Endothelial cell of umbilical vein (primary cell): ENCODE measurements at regions not wholly inside any gene's neighbourhood (a gene's known extent, or its start where the extent isn't known, plus 50 kb on each side); places are given as distances from the start of the nearest gene placed in this dataset.

ENCODE experiments used
- BruUV-seq: library from RNA; stranded (reverse); fragments of 400-500 nt; replicated peaks from 2 replicates; lab custom pipeline; 2021; lab: Mats Ljungman, UMichigan
- CTCF ChIA-PET: fragments of 300-600, 350-600 bp; sonication (Branson Sonifier 250); formaldehyde crosslinking; loops from one replicate; lab custom pipeline; 2021; ENCODE audit warnings: antibody characterized with exemption, inconsistent platforms; lab: Charles Lee
- POLR2A ChIA-PET: fragments of 300-600, 350-600 bp; sonication (Branson Sonifier 250); formaldehyde crosslinking; loops from one replicate; lab custom pipeline; 2021; ENCODE audit warnings: antibody characterized with exemption, inconsistent platforms; lab: Charles Lee
- DNase-seq: peaks from one replicate; pipeline ENCODE4 v3.0.0-alpha.2; 2011; ENCODE audit warnings: low read depth, low spot score
- FAIRE-seq: peaks from 2 replicates; lab custom pipeline; 2011; peaks lifted over from hg19 to GRCh38; lab: Jason Lieb, UNC
- H2AFZ ChIP-seq: 2 replicates; pipeline ENCODE4 v1.6.0; 2012; ENCODE audit warnings: low read depth, low read length, control low read depth, inconsistent platforms
- H3K27ac ChIP-seq: 2 replicates; pipeline ENCODE4 v1.5.1; 2011; ENCODE audit warnings: low read depth, mild to moderate bottlenecking, control low read depth, low read length, moderate library complexity; ENCODE audit not compliant: insufficient read depth
- H3K27me3 ChIP-seq, 2 experiments: 2 replicates each; pipeline versions ENCODE4 v1.6.0 to v1.6.1; 2011; ENCODE audit warnings: low read length in 2 of 2, mixed read lengths in 1 of 2; ENCODE audit not compliant: control insufficient read depth in 2 of 2, insufficient read depth in 2 of 2
- H3K36me3 ChIP-seq, 2 experiments: 2 replicates in 1 of 2; 3 replicates in 1 of 2; pipeline ENCODE4 v1.5.1; 2011; ENCODE audit warnings: low read length in 2 of 2, mild to moderate bottlenecking in 1 of 2, moderate library complexity in 1 of 2; ENCODE audit not compliant: control insufficient read depth in 2 of 2, insufficient read depth in 2 of 2; ENCODE audit errors: extremely low read depth in 1 of 2
- H3K4me1 ChIP-seq: 3 replicates; pipeline ENCODE4 v1.5.1; 2011; ENCODE audit warnings: mild to moderate bottlenecking, low read length; ENCODE audit not compliant: control insufficient read depth, insufficient read depth; ENCODE audit errors: extremely low read depth
- H3K4me2 ChIP-seq: 2 replicates; pipeline ENCODE4 v1.6.1; 2011; ENCODE audit warnings: low read length, control low read depth, mixed read lengths; ENCODE audit not compliant: insufficient read depth
- H3K4me3 ChIP-seq, 3 experiments: fragments of 200-600 bp in 1 of 3; sonication (generic), shearing (Covaris generic) in 1 of 3; replicated peaks in 1 of 3; 2 replicates each; pipeline ENCODE4 v1.5.1; 2011 to 2016; ENCODE audit warnings: control low read depth in 3 of 3, low read length in 3 of 3, mild to moderate bottlenecking in 2 of 3, inconsistent platforms in 1 of 3, low read depth in 1 of 3, moderate library complexity in 1 of 3; ENCODE audit not compliant: insufficient read depth in 1 of 3
- H3K79me2 ChIP-seq: 2 replicates; pipeline ENCODE4 v1.6.0; 2012; ENCODE audit warnings: low read length, inconsistent platforms; ENCODE audit not compliant: control insufficient read depth, insufficient read depth
- H3K9ac ChIP-seq: replicated peaks from 2 replicates; pipeline ENCODE3; 2011; ENCODE audit warnings: low read length, control low read depth; ENCODE audit not compliant: insufficient read depth; ENCODE audit errors: extremely low read depth
- H3K9me1 ChIP-seq: replicated peaks from 3 replicates; pipeline ENCODE4 v1.6.0; 2011; ENCODE audit warnings: mild to moderate bottlenecking, low read length; ENCODE audit not compliant: control insufficient read depth, insufficient read depth; ENCODE audit errors: extremely low read depth
- H3K9me3 ChIP-seq: replicated peaks from 2 replicates; pipeline ENCODE4 v1.5.1; 2012; ENCODE audit warnings: low read length, inconsistent platforms; ENCODE audit not compliant: control insufficient read depth, insufficient read depth
- H4K20me1 ChIP-seq: replicated peaks from 2 replicates; pipeline ENCODE3; 2011; ENCODE audit warnings: mild to moderate bottlenecking, low read length; ENCODE audit not compliant: control insufficient read depth, insufficient read depth; ENCODE audit errors: extremely low read depth
- CTCF ChIP-seq, 2 donors: IDR thresholded peaks; 1 replicate in 1 of 2; 2 replicates in 1 of 2; pipeline ENCODE4 v1.5.1; 2011; ENCODE audit warnings: low read length in 2 of 2, mild to moderate bottlenecking in 2 of 2, moderate library complexity in 2 of 2, control low read depth in 1 of 2, inconsistent platforms in 1 of 2, low read depth in 1 of 2; ENCODE audit not compliant: insufficient read depth in 1 of 2; ENCODE audit errors: extremely low read depth in 1 of 2
- EZH2 ChIP-seq: IDR thresholded peaks from 2 replicates; pipeline ENCODE4 v1.6.1; 2012; ENCODE audit warnings: borderline replicate concordance, low read depth, mild to moderate bottlenecking, moderate library complexity, low read length, inconsistent platforms; ENCODE audit not compliant: severe bottlenecking
- FOS ChIP-seq: IDR thresholded peaks from 2 replicates; pipeline ENCODE4 v1.6.1; 2011; ENCODE audit warnings: mild to moderate bottlenecking, low read length, moderate library complexity, borderline replicate concordance; ENCODE audit not compliant: insufficient read depth
- GATA2 ChIP-seq: IDR thresholded peaks from 2 replicates; pipeline ENCODE4 v1.7.0; 2011; ENCODE audit warnings: low read depth, mild to moderate bottlenecking, moderate library complexity, mixed read lengths, low read length; ENCODE audit not compliant: insufficient read length, insufficient read depth
- JUN ChIP-seq: IDR thresholded peaks from 2 replicates; pipeline ENCODE4 v1.6.1; 2011; ENCODE audit warnings: borderline replicate concordance, low read depth; ENCODE audit not compliant: insufficient read length, insufficient read depth
- MYC ChIP-seq: IDR thresholded peaks from one replicate; pipeline ENCODE4 v1.6.1; 2011; ENCODE audit warnings: mild to moderate bottlenecking, low read depth, low read length
- POLR2A ChIP-seq: IDR thresholded peaks from 2 replicates; pipeline ENCODE4 v1.6.1; 2012; ENCODE audit warnings: low read depth, mild to moderate bottlenecking, control low read depth, low read length
- POLR2AphosphoS5 ChIP-seq: IDR thresholded peaks from 2 replicates; pipeline ENCODE4 v1.6.1; 2012; ENCODE audit warnings: low read depth, mild to moderate bottlenecking, control low read depth, low read length, moderate library complexity; ENCODE audit not compliant: insufficient read depth
- dilution Hi-C: fragments of 300-500 bp; cut with MboI; formaldehyde crosslinking; loops from one replicate; pipeline ENCODE4 v1.15.0; 2019; ENCODE audit warnings: low sequenced_read_pairs; ENCODE audit not compliant: extremely low pct_ligation_motif_present
- intact Hi-C: fragments of 100-400 bp; cut with micrococcal nuclease; formaldehyde crosslinking; loops from one replicate; pipeline ENCODE4 v1.10.0; 2022
- TF ChIP-seq, protein P1 (sequence below): IDR thresholded peaks from 2 replicates; pipeline ENCODE4 v1.6.1; 2011; ENCODE audit not compliant: insufficient read depth, insufficient read length

- H3K27me3 ChIP-seq: no peaks in the 10 kb centered on the region
- H3K9me1 ChIP-seq: no peaks in the 10 kb centered on the region
- ChIA-PET CTCF (interaction anchor here (1.6 kb wide), 1 partner anchor 11 kb away, joined by 3 read pairs; no protein-coding TSS in a partner anchor), POLR2A (no interaction called here)
- no peak overlapping the region for H3K4me2 ChIP-seq
- no peak overlapping the region for H3K4me3 ChIP-seq
- TF ChIP-seq POLR2A: no peak
- TF ChIP-seq POLR2AphosphoS5: no peak
- no peak for TF ChIP-seq JUN
- TF ChIP-seq, protein P1, sequence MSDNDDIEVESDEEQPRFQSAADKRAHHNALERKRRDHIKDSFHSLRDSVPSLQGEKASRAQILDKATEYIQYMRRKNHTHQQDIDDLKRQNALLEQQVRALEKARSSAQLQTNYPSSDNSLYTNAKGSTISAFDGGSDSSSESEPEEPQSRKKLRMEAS: no peak
- no peak for TF ChIP-seq CTCF (IDR thresholded peaks at IDR 0.05; ENCODE audit: extremely low read depth in 1 of 2, insufficient read depth in 1 of 2, low read depth in 1 of 2, low read length in 2 of 2)
- TF ChIP-seq GATA2: no peak
- no peak for TF ChIP-seq FOS
- TF ChIP-seq EZH2: no peak
- TF ChIP-seq MYC: no peak
- no TSS peak for BruUV-seq
- H3K4me1 ChIP-seq: no peaks in the 10 kb centered on the region
- no peaks in the 10 kb centered on the region for H4K20me1 ChIP-seq
- FAIRE-seq (no peak), DNase-seq (no peak)
- H3K79me2 ChIP-seq: no peaks in the 10 kb centered on the region
- H3K9me3 ChIP-seq: no peaks in the 10 kb centered on the region
- no peak overlapping the region for H2AFZ ChIP-seq
- dilution Hi-C loops: no loop called here
- H3K36me3 ChIP-seq: no peaks in the 10 kb centered on the region
- no peak overlapping the region for H3K27ac ChIP-seq
- intact Hi-C loops: no loop called here
- no peak overlapping the region for H3K9ac ChIP-seq
Observed at GRCh38 chrX:30039768-30040167, 175.6 kb upstream of the MAGEB2 start.
